ENCODE measurements at regions not wholly inside any gene's neighbourhood (a gene's known extent, or its start where the extent isn't known, plus 50 kb on each side); places are given as distances from the start of the nearest gene placed in this dataset.

DNA sequence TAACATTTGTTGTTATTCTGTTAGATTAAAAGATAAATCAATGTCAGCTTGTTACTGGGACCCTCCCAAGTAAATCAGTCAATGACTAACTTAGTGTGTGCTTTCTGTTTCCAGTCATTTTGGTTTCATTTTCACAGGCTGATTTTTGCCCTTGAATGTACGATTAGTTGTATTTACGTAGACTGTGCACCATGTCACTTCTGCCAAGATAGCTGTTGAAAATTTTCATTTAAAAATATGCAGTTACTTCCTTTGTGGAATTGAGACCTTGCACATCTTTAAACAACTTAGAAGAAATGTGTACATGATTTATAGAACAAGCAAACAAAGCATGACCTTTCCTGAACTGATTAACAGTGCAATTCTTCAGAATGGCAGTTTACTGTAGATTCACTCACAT is 944.8 kb upstream of the CITED2 start:
- TF ChIP-seq POLR2A (IDR thresholded peaks at IDR 0.05; ENCODE audit: extremely low read depth, insufficient read length) (no peak), MYC (IDR thresholded peaks at IDR 0.05; ENCODE audit: low read depth, low read length) (no peak)
- TF ChIP-seq, protein P1, sequence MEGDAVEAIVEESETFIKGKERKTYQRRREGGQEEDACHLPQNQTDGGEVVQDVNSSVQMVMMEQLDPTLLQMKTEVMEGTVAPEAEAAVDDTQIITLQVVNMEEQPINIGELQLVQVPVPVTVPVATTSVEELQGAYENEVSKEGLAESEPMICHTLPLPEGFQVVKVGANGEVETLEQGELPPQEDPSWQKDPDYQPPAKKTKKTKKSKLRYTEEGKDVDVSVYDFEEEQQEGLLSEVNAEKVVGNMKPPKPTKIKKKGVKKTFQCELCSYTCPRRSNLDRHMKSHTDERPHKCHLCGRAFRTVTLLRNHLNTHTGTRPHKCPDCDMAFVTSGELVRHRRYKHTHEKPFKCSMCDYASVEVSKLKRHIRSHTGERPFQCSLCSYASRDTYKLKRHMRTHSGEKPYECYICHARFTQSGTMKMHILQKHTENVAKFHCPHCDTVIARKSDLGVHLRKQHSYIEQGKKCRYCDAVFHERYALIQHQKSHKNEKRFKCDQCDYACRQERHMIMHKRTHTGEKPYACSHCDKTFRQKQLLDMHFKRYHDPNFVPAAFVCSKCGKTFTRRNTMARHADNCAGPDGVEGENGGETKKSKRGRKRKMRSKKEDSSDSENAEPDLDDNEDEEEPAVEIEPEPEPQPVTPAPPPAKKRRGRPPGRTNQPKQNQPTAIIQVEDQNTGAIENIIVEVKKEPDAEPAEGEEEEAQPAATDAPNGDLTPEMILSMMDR (IDR thresholded peaks at IDR 0.05; ENCODE audit: low read depth, low read length): no peak
- TF ChIP-seq, protein P2, sequence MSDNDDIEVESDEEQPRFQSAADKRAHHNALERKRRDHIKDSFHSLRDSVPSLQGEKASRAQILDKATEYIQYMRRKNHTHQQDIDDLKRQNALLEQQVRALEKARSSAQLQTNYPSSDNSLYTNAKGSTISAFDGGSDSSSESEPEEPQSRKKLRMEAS (IDR thresholded peaks at IDR 0.05; ENCODE audit: low read depth, low read length): no peak
